Astrocyte (in vitro differentiated cells and primary cell): ENCODE measurements at regions not wholly inside any gene's neighbourhood (a gene's known extent, or its start where the extent isn't known, plus 50 kb on each side); places are given as distances from the start of the nearest gene placed in this dataset.

Experiments used
- DNase-seq: peaks from one replicate; pipeline ENCODE4 v3.0.0-alpha.2; 2010; ENCODE audit warnings: low read depth
- FAIRE-seq: peaks from 2 replicates; lab custom pipeline; 2011; peaks lifted over from hg19 to GRCh38; lab: Jason Lieb, UNC
- H2AFZ ChIP-seq: 2 replicates; pipeline ENCODE4 v1.6.0; 2012; ENCODE audit warnings: low read depth, low read length, inconsistent platforms
- H3K27ac ChIP-seq: 2 replicates; pipeline ENCODE4 v1.5.1; 2011; ENCODE audit warnings: low read depth, low read length, inconsistent platforms
- H3K27me3 ChIP-seq: 2 replicates; pipeline ENCODE4 v1.6.0; 2011; ENCODE audit warnings: low read length, inconsistent platforms; ENCODE audit not compliant: insufficient read depth
- H3K36me3 ChIP-seq: 2 replicates; pipeline ENCODE4 v1.5.1; 2011; ENCODE audit warnings: low read length, inconsistent platforms; ENCODE audit not compliant: insufficient read depth
- H3K4me1 ChIP-seq: 2 replicates; pipeline ENCODE4 v1.5.1; 2011; ENCODE audit warnings: low read length, inconsistent platforms; ENCODE audit not compliant: insufficient read depth
- H3K4me2 ChIP-seq: 2 replicates; pipeline ENCODE4 v1.6.0; 2012; ENCODE audit warnings: low read length, inconsistent platforms
- H3K4me3 ChIP-seq: 2 replicates; pipeline ENCODE4 v1.5.1; 2011; ENCODE audit warnings: low read depth, mild to moderate bottlenecking, low read length, inconsistent platforms; ENCODE audit not compliant: insufficient read depth
- H3K79me2 ChIP-seq: 2 replicates; pipeline ENCODE4 v1.6.0; 2012; ENCODE audit warnings: mild to moderate bottlenecking, low read length, inconsistent platforms; ENCODE audit not compliant: insufficient read depth
- H3K9ac ChIP-seq: 2 replicates; pipeline ENCODE4 v1.6.0; 2012; ENCODE audit warnings: mild to moderate bottlenecking, low read length, inconsistent platforms
- H3K9me3 ChIP-seq: 2 replicates; pipeline ENCODE4 v1.5.1; 2012; ENCODE audit warnings: low read depth, mild to moderate bottlenecking, low read length, inconsistent platforms; ENCODE audit not compliant: insufficient read depth
- H4K20me1 ChIP-seq: 2 replicates; pipeline ENCODE4 v1.6.0; 2012; ENCODE audit warnings: low read length, inconsistent platforms; ENCODE audit not compliant: insufficient read depth
- H3K27ac Mint-ChIP-seq: one replicate; pipeline ENCODE4 v1.8.0; 2021; ENCODE audit warnings: mild to moderate bottlenecking, mixed read lengths; ENCODE audit not compliant: unreplicated experiment
- H3K27me3 Mint-ChIP-seq: one replicate; pipeline ENCODE4 v1.8.0; 2021; ENCODE audit warnings: low read depth, mixed read lengths; ENCODE audit not compliant: unreplicated experiment
- H3K36me3 Mint-ChIP-seq: one replicate; pipeline ENCODE4 v1.8.0; 2021; ENCODE audit warnings: low read depth, mixed read lengths; ENCODE audit not compliant: unreplicated experiment
- H3K4me1 Mint-ChIP-seq: one replicate; pipeline ENCODE4 v1.8.0; 2021; ENCODE audit warnings: low read depth, mixed read lengths; ENCODE audit not compliant: unreplicated experiment
- H3K4me3 Mint-ChIP-seq: one replicate; pipeline ENCODE4 v1.8.0; 2021; ENCODE audit warnings: mild to moderate bottlenecking, moderate library complexity, mixed read lengths; ENCODE audit not compliant: unreplicated experiment
- H3K9me3 Mint-ChIP-seq: one replicate; pipeline ENCODE4 v1.8.0; 2021; ENCODE audit warnings: mild to moderate bottlenecking, mixed read lengths; ENCODE audit not compliant: unreplicated experiment
- CTCF ChIP-seq: IDR thresholded peaks from 2 replicates; pipeline ENCODE4 v1.5.1; 2011; ENCODE audit warnings: low read depth, mild to moderate bottlenecking, inconsistent platforms, low read length, moderate library complexity; ENCODE audit not compliant: insufficient read depth
- EZH2 ChIP-seq: IDR thresholded peaks from 2 replicates; pipeline ENCODE4 v1.6.1; 2012; ENCODE audit warnings: mild to moderate bottlenecking, low read length, inconsistent platforms; ENCODE audit not compliant: insufficient read depth

DNA sequence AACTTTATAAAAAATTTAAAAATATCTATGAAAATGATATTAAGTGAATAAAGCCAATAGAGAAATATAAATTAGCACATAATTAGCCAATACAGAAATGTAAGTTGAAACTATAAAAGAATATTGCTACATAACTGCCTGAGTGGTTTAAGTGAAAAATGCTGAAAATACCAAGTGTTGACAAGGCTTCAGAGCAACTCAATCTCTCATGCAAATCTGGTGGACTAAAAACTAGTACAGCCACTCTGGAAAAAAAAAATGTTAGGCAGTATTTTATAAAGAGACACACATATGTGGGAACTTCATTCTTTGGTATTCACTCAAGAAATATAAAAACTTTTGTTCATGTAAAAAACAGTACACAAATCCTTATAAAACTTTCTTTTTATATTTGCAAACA is 833.7 kb upstream of the ROBO1 start:
- H3K4me3 Mint-ChIP-seq = no peak overlapping the region
- Histone ChIP-seq H3K27me3 (no peaks in the 10 kb centered on the region), H3K27ac (no peak overlapping the region), H3K4me3 (no peak overlapping the region), H3K79me2 (no peaks in the 10 kb centered on the region), H3K9me3 (no peaks in the 10 kb centered on the region), H4K20me1 (no peaks in the 10 kb centered on the region), H3K4me2 (no peak overlapping the region), H3K4me1 (no peaks in the 10 kb centered on the region), H3K9ac (no peak overlapping the region), H2AFZ (no peak overlapping the region), H3K36me3 (no peaks in the 10 kb centered on the region)
- H3K36me3 Mint-ChIP-seq = no peaks in the 10 kb centered on the region
- H3K27me3 Mint-ChIP-seq = no peaks in the 10 kb centered on the region
- H3K9me3 Mint-ChIP-seq = peaks cover 5% of the 10 kb centered on the region
- no peaks in the 10 kb centered on the region for H3K4me1 Mint-ChIP-seq
- no peak overlapping the region for H3K27ac Mint-ChIP-seq
- DNase-seq = no peak
- FAIRE-seq = no peak
- TF ChIP-seq CTCF = no peak
- no peak for TF ChIP-seq EZH2

GRCh38 chr3:80592792-80593191 is 825.0 kb upstream of the ROBO1 start:
- H3K4me2 ChIP-seq = no peak overlapping the region
- H3K27ac Mint-ChIP-seq = no peak overlapping the region
- H4K20me1 ChIP-seq = no peaks in the 10 kb centered on the region
- H3K36me3 Mint-ChIP-seq = no peaks in the 10 kb centered on the region
- H3K9ac ChIP-seq = no peak overlapping the region
- no peak overlapping the region for H2AFZ ChIP-seq
- H3K4me1 ChIP-seq = no peaks in the 10 kb centered on the region
- H3K36me3 ChIP-seq = no peaks in the 10 kb centered on the region
- TF ChIP-seq CTCF (no peak), EZH2 (no peak)
- H3K4me3 Mint-ChIP-seq = no peak overlapping the region
- no peaks in the 10 kb centered on the region for H3K4me1 Mint-ChIP-seq
- H3K9me3 ChIP-seq = no peaks in the 10 kb centered on the region
- no peak for FAIRE-seq
- no peak overlapping the region for H3K4me3 ChIP-seq
- no peaks in the 10 kb centered on the region for H3K9me3 Mint-ChIP-seq
- H3K27me3 Mint-ChIP-seq = no peaks in the 10 kb centered on the region
- DNase-seq = no peak
- H3K79me2 ChIP-seq = no peaks in the 10 kb centered on the region
- no peaks in the 10 kb centered on the region for H3K27me3 ChIP-seq
- no peak overlapping the region for H3K27ac ChIP-seq

DNA sequence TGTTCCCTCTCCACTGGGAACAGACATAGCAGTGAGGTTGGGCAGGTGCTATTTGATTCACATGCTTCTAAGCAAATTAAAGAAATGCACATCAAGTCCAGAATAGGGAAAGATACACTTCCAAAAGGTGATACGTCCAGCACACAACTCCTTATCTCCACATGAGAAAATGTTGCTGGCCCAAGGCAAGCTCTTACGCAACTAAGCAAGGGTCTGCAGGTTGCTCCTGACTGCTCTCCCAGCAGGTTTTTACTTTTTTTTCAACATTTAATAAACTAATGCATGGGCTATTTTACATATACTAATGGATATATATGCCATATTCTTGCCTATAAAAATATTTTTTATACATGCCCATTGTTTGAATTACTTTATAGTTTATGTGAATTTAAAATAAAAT is 818.5 kb upstream of the ROBO1 start:
- FAIRE-seq = no peak
- Histone ChIP-seq H3K4me2 (no peak overlapping the region), H3K4me1 (no peaks in the 10 kb centered on the region), H4K20me1 (no peaks in the 10 kb centered on the region), H3K79me2 (no peaks in the 10 kb centered on the region), H3K27ac (no peak overlapping the region), H2AFZ (peak overlapping the region; percentile 5), H3K9ac (no peak overlapping the region), H3K36me3 (no peaks in the 10 kb centered on the region), H3K27me3 (no peaks in the 10 kb centered on the region), H3K4me3 (no peak overlapping the region), H3K9me3 (no peaks in the 10 kb centered on the region)
- no peak for DNase-seq
- H3K27ac Mint-ChIP-seq = no peak overlapping the region
- no peaks in the 10 kb centered on the region for H3K9me3 Mint-ChIP-seq
- H3K4me3 Mint-ChIP-seq = no peak overlapping the region
- no peaks in the 10 kb centered on the region for H3K27me3 Mint-ChIP-seq
- no peaks in the 10 kb centered on the region for H3K4me1 Mint-ChIP-seq
- H3K36me3 Mint-ChIP-seq = no peaks in the 10 kb centered on the region
- TF ChIP-seq CTCF (no peak), EZH2 (no peak)
